DOHH2 (cell line): ENCODE measurements at regions not wholly inside any gene's neighbourhood (a gene's known extent, or its start where the extent isn't known, plus 50 kb on each side); places are given as distances from the start of the nearest gene placed in this dataset.
"Not testable (repeated sequence)": the region's sequence is repeated elsewhere in the genome, so short reads cannot be mapped to it uniquely, and the experiment has no call there.

Experiments
- CTCF ChIP-seq: fragments of 200-600 bp; sonication (generic); IDR thresholded peaks from one replicate; pipeline ENCODE4 v1.5.1; 2014; ENCODE audit warnings: antibody characterized with exemption, mild to moderate bottlenecking, low read depth, low read length; ENCODE audit not compliant: poor library complexity, severe bottlenecking
- EZH2phosphoT487 ChIP-seq: fragments of 200-600 bp; sonication (generic); IDR thresholded peaks from 2 replicates; pipeline ENCODE4 v1.6.1; 2017; ENCODE audit warnings: borderline replicate concordance, mild to moderate bottlenecking, antibody characterized with exemption, low read length, moderate library complexity, mixed read lengths

GRCh38 chr16:21499046-21499445 is 100.3 kb upstream of the METTL9 start:
- TF ChIP-seq CTCF, EZH2phosphoT487: not testable (repeated sequence)
